GM19023 (cell line): ENCODE measurements at regions not wholly inside any gene's neighbourhood (a gene's known extent, or its start where the extent isn't known, plus 50 kb on each side); places are given as distances from the start of the nearest gene placed in this dataset.
"Not testable (repeated sequence)": the region's sequence is repeated elsewhere in the genome, so short reads cannot be mapped to it uniquely, and the experiment has no call there.

Experiments
- ATAC-seq: cut with Tn5 transposase; IDR thresholded peaks from one replicate; pipeline ENCODE4 v1.9.1; 2021; ENCODE audit warnings: mild to moderate bottlenecking, moderate library complexity; ENCODE audit not compliant: unreplicated experiment

DNA sequence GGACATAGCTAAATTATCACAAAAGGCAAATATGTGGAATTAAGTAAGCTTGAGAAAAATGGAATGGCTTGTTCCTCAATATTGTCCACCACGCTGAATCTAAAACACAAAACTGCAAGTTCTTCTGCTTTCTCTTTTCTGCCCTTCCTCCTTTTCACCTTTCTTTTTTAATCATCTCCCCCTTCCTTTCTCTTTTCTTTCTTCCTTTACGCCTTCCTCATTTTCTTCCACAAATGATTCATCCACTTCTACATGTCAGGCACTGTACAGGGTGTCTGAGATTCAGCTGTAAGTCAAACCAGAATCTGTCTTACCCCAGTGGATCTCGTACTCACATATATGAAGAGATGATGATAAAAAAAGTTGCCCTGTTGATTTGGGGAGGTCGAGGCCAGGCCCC lies 1182.5 kb downstream of the MRPL39 start:
- no peak for ATAC-seq

DNA sequence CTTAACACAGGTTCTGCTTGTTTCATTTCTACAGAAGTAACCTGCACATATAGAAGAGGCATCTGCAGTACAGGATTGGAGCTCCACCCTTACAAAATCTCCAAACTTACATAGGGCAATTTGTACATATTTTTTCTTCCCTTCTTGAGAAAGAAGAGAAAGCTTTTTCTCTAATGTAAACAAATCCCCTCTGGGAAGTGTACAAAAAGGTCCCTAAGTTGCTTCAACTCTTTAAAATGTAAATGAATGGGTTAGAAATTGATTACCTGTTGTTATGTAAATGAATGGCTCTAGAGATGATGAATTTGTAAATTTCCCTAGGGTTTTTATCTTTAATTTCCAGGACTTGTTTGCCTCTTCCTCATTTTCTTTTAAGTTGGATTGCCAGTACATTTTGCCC lies 1183.7 kb downstream of the MRPL39 start:
- no peak for ATAC-seq

DNA sequence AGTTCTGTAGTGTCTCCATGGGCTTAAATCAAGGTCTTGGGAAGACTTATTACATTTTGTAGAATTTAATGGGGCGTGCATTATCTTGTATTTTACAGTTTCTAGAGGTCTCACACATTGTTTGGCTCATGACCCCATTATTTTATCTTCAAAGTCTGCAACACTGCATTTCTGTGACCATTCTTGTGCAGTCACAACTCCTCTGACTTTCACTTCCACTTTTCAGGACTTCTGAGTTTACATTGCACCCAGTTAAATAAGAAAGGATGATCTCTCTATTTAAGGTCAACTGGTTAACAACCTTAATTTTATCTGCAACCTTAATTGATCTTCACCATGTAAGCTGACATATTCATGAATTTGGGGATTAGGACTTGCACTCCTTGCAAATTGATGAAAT lies 1186.6 kb downstream of the MRPL39 start:
- ATAC-seq, result no peak

DNA sequence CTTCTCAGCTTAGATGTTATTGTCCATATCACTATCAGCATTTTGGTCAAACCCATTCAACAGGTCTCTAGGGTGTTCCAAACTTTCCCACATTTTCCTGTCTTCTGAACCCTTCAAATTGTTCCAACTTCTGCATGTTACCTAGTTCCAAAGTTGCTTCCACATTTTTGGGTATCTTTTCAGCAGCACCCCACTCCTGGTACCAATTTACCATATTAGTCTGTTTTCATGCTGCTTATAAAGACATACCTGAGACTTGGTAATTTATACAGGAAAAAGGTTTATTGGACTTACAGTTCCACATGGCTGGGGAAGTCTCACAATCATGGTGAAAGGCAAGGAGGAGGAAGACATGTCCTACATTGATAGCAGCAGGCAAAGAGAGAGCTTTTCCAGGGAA lies 1187.6 kb downstream of the MRPL39 start:
- not testable (repeated sequence) for ATAC-seq

DNA sequence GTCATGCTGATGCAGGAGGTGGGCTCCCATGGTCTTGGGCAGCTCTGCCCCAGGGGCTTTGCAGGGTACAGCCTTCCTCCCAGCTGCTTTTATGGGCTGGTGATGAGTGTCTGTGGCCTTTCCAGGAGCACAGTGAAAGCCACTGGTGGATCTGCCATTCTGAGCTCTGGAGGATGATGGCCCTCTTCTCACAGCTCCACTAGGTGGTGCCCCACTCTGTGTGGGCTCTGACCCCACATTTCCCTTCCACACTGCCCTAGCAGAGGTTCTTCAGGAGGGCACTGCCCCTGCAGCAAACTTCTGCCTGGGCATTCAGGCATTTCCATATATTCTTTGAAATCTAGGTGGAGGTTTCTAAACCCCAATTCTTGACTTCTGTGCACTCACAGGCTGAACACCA lies 1188.6 kb downstream of the MRPL39 start:
- no peak for ATAC-seq

DNA sequence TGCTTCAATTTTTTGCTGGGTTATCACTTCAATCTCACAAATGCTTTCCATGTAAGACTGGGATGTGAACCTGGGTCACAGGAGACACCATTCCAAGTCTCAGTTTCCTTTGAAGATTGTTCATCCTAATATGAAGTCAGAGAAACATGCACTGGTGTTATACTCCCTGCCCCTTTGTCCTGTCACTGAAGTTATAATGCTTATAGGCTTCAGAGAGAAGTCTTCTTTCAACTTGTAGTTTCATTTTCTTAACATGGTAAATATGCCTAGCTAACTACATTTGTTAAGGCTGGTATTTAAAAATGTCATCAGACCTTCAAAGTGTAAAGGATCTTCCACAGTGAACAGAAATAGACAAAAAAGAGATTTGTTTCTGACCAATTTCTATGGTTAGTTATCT lies 1195.9 kb downstream of the MRPL39 start:
- no peak for ATAC-seq

DNA sequence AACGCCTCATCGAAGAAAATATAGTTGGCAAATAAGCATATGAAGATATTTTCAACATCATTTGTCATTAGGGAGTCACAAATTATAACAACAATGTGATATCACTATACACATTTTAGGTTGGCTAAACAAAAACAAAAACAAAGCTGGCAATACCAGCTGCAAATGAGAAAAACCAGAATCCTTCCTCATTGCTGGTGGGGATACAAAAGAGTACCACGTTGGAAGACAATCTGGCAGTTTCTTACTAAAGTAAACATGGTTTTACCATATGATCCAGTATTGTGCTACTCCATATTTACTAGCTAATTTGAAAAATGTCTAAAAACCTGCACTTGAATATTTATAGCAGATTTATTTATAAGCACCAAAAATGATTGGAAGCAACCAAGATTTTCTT lies 1204.1 kb downstream of the MRPL39 start:
- no peak for ATAC-seq

DNA sequence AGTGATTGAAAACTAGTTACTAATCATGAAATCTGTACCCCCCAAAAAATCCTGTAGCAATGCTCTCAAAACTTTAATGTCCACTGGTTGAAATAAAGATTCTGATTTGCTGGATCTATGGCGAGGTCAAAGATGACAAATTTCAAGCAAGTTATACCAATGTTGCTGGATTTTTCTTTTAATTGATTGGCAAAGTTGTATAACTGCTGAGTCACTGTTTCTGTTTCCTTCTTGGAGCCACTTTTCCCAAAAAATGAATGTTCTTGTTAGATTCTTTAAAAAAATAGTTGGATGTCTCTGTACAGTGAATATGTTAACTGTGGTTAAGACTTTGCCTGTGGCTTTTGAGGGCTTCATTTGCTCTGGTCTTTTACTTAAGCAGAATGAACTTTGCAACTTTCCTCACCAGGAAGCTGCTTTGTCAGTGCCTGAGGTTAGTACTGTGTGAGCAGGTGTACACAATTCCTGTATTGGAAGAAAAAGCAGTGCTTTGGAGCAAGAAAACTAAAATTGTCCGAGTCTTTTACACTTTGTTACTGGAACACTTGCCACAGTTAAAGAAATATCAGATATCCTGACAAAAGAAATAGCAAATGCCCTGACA lies 1211.9 kb downstream of the MRPL39 start:
- no peak for ATAC-seq

DNA sequence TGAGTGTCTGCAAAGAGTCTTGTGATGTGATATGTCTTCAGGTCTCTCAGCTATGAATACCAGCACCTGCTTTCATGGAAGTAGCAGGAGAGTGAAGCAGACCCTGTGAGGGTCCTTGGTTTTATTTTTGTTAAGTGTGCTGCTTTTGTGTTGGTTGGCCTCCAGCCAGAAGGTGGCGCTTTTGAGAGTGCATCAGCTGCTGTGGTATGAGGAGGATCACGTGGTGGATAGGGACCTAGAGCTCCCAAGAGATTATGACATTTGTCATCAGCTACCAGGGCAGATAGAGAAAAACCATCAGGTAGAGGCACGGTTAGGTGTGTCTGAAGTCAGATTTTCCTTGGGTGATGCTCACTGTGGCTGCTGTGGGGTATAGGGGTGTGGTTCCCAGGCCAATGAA lies 1232.1 kb downstream of the MRPL39 start:
- ATAC-seq, result no peak

DNA sequence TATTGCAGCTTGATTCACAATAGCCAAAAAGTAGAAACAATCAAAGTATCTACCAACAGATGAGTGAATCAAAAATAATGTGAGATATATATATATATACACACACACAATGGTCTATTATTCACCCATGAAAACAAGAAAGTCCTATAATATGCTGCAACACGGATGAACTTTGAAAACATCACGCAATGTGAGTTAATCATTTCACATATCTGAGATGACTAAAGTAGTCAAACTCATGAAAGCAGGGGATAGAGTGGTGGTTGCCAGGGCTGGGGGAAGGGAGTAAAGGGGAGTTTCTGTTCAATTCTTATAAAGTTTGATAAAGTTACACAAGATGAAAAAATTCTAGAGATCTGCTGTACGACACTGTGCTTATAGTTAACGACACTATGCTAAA lies 1234.8 kb downstream of the MRPL39 start:
- ATAC-seq, result no peak

DNA sequence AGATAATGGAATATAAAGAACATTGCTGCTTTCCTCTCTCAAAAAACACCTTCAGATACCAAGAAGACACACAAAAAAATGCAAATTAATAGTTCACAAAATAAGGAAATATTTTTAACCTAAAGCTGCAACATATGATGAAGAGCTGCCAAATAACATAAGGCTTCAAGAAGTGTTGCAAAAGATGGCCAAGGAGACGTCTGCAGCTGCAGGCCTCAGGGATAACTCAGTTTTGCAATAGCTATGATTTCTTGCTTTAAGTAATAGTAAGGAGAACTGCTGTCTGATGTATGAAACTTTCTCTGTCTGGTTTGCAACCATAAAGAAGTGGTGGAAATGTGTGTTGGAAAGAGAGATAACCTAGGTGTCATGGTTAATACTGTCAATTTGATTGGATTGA lies 1237.5 kb downstream of the MRPL39 start:
- no peak for ATAC-seq

DNA sequence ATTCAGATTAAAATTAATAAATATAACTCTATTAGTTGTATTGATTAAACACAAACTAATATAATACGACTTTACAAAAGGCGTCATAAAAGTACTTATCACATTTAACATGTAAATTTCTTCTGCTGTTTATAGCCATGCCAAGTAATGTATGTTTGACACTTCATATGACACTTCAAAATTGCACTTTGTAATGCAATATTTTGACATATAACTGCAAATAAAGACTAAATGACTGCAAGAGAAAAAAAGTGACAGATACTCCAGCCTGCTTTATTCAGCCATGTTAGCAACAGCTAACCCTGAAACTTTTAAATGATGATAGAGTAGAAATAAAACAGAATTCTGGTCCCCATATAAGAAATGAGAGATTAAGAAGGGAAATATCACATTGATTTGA lies 1238.0 kb downstream of the MRPL39 start:
- no peak for ATAC-seq

DNA sequence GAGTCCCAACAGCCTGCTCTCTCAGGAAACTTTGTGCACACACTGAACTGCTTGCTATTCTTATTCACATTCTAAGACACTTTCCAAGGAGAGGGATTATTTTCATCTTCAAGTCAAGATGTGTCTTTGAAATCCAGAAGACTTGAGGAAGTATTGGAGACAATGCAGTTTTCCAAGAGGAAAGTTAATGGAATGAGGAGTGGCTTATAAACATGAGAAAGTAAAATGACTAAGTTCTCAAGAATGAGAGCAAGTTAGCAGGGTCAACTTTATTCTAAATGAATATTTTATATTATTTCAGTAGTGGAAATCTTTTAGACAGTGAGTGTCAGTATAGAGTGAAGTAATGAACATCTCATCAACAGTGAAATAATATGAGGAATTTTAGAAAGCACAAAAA lies 1239.3 kb downstream of the MRPL39 start:
- no peak for ATAC-seq

DNA sequence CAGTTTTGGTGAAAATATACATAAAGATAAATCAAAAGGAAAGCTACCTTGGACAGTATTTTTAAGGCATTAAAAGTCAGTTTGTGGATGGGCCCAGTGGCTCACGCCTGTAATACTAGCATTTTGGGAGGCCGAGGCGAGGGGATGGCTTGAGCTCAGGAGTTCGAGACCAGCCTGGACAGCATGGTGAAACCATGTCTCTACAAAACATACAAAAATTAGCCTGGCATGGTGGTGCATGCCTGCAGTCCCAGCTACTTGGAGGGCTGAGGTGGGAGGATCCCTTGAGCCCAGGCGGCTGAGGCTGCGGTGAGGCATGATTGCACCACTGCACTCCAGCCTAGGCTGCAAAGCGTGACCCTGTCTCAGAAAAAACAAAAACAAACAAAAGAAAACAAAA lies 1253.8 kb downstream of the MRPL39 start:
- no peak for ATAC-seq

DNA sequence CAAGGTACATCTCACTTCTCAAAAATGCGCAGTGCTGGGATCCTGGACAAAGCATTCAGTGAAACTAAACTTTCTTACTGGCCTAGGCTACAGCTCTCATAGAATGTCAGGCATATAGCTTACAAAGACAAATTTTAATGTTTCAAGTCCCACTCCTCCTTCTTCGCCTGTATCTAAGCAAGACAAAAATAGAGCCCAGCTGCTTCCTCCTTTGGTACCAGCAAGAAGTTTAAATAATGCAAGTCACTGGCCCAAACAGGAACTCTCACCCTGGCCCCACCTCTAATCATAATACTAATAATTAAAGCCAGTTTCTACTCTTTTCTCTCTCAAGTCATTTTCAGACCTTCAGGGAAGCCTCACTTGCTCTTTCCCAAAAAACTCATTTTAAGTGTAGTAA lies 1267.9 kb downstream of the MRPL39 start:
- no peak for ATAC-seq

DNA sequence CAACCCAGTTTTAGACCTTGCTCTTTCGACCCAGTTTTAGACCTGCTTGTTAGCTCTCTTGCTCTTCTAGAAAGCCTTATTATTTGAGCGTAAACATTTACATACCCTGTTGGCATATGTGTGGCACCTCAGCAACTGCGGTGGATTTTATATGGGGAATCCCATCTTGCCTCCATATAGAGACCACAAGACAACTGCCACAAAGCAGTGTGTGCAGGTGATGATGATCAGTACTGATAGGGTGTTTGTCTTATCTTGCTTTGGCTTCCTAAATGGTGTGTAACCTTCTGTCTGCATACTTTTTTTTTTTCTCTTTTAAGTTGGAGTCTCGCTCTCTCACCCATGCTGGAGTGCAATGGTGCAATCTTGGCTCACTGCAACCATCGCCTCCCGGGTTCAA lies 1270.8 kb downstream of the MRPL39 start:
- ATAC-seq, result no peak

DNA sequence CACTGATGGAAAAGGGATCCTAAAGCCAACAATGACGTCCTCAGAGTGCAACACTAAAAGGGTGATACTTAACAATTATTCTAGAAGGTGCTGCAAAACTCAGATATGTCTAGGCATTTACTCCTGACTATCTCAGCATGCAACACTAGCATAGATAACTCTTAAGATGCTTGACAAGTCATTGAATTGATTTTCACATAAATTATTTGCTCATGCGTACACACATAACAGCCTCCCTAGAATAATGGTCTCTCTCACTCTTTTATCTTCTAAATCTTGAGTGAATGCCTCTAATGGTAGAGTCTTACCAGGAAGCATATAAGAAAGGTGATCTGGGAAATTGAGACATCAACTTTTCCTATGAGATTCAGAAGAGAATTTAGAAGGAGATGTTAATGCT lies 1283.7 kb downstream of the MRPL39 start:
- no peak for ATAC-seq

DNA sequence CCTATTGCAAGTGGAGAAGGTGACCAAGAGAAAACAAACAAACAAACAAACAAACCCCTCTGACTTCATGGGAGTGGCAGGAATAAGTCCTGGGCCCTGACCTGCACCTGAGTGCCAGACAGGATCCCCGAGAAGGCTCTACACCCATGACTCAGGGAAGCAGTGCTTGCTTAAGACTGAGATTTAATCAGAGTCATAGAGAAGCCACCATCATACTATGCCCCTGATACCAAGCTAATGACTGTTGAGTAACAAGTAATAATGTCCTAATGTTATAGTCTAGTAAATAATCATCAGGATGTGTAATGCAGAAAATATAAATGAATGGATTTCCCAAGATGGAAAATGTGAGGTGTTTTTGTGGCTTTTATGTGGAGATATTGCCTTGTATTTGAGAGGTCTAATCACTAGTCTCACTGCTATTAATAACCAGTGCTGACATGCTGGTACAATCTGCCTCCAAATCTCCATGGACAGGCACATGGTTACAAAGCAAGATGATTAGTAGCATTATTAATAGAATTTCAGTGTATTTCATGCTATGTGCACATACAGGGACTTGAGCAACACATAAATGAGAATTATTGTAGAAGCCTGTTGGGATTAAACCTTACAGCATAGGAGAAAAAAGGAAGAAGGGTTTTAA lies 1290.9 kb downstream of the MRPL39 start:
- no peak for ATAC-seq

DNA sequence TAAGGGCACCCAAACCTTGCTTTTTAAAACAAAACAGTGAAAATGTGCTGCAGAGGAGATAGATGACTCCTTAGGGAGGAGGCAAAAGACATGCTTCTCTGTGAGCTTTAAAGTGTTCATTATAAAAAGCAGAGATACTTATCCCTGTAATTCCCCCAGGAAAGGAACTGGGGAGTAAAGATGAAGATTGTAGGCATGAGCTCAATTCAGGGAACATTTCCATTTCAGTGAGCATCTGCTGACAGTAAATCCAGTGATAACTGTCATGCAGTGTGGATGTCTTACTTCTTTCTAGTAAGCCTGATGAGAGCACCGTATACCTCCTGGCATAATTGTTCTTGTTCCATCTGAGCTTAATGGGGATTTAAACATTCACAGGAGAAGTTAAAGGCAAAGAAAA lies 1296.5 kb downstream of the MRPL39 start:
- no peak for ATAC-seq

DNA sequence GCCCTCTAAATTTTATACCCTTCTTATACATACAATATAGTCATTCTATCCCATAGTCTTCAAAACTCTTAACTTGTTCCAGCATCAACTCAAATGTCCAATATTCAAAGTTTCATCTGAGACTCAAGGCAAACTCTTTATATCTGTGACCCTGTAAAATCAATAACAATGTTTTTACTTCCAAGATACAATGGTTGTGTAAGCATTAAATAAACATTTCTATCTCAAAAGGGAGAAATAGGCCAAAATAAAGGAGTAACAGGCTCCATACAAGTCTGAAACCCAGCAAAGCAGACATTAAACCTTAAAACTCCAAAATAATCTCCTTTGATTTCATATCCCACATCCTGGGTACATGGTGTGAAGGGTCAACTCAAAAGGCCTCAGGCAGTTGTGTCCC lies 1299.1 kb downstream of the MRPL39 start:
- no peak for ATAC-seq

DNA sequence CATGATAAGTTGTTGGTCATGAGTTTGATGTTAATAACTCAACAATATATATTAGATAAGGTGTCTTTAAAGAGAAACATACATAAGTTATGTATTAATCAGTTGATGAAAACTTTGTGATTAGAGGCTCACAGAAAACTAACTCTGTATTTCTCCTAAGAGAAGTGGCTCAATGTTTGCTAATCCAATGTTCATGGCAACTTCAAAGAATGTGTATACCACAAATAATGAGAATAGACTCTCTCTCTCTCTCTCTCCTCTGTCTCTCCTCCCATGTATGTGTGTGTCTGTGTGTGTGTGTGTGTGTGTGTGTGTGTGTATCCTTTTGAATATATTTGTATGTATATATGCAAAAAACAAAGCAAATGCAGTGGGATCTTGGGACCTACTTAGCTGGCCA lies 1304.9 kb downstream of the MRPL39 start:
- no peak for ATAC-seq

DNA sequence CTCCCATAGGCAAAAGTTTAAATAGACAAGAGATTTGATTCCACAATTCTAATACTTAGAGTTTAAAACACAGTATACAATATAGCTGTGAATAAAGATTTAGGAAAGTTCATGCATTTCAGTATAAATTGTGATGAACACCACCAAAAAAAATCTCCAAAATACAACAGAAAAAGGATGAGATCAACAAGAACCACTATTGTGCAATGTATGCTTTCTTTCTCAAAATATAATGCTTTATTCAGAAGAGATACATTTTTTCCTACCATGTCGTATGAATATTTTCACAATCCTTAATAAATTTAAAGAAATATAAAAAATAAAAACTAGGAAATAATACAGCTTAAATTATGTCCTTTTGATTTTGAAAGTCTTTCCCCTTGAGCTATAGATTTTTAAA lies 1309.2 kb downstream of the MRPL39 start:
- no peak for ATAC-seq

DNA sequence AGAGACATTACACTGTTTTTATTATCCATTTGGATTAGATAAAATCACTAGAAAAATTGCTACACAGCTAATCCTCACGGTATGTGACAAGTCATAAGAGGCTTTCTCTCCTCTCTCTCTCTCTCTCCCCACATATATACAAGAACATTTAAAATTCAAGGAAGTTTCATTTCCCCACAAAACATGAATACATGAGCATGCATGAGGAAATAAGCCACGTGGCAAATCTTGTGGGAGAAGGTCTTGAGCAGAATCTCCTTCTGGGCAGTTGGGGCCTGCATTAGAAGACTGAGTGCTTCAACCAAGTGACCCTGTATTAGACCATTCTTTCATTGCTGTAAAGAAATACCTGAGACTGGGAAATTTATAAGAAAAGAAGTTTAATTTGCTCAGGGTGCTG lies 1313.1 kb downstream of the MRPL39 start:
- no peak for ATAC-seq
